Left ventricle myocardium superior (tissue), 1 donor: ENCODE measurements at regions not wholly inside any gene's neighbourhood (a gene's known extent, or its start where the extent isn't known, plus 50 kb on each side); places are given as distances from the start of the nearest gene placed in this dataset.
"Not testable (repeated sequence)": the region's sequence is repeated elsewhere in the genome, so short reads cannot be mapped to it uniquely, and the experiment has no call there.

Source experiments
- ATAC-seq: fragments of 200-7000 bp; cut with Tn5 transposase; one replicate; pipeline ENCODE4 v1.9.1; 2020; ENCODE audit warnings: mild to moderate bottlenecking, moderate library complexity
- DNase-seq: peaks from one replicate; pipeline ENCODE4 v3.0.0-alpha.2; 2020
- intact Hi-C: fragments of 100-400 bp; cut with micrococcal nuclease; formaldehyde crosslinking; loops from one replicate; pipeline ENCODE4 v1.11.0; 2022
- donor health status: DM: no; HTN: yes; CAD: no; lungs with severe emphysema.

GRCh38 chr9:66046992-66047391 is 310.0 kb downstream of the FOXD4L4 start:
- DNase-seq, intact Hi-C loops: not testable (repeated sequence)
- ATAC-seq = peak; percentile 30

DNA sequence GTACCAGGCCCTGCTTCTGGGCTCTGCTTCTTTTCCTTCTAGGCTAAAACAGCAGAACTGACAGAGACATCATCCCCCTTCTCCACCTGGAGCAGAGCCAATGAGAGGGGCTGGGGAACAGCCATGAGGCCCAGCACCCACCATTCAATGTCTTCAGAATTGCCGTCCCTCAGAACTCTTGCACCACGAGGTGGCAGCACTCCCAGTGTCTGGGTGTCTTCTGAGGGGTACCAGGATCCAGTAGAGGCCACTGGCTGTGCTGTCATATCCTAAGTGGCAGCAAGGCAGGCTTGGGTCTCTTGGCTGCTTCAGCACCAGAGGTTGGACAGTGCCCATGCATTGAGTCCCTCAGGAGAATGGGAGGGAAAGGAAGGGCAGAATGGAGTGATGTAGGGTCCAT is 312.8 kb downstream of the FOXD4L4 start:
- intact Hi-C loops, ATAC-seq, DNase-seq: not testable (repeated sequence)

GRCh38 chr9:66054705-66055104 is 317.8 kb downstream of the FOXD4L4 start:
- intact Hi-C loops, ATAC-seq, DNase-seq: not testable (repeated sequence)

DNA sequence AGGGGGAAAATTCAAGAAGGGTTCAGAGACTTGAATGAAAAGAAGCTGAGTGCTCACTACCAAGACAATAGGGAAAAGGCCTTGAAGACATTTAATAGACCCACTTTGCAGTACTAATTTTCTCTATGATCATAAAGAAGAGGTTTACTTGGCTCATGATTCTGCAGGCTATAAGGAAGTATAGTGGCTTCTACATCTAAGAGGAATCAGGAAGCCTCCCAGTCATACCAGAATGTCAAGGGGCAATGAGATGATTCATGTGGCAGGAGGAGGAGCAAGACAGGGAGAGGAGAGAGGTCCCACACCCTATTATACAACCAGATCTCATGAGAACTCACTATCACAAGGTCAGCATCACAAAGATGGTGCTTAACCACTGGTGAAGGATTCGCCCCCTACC is 323.7 kb downstream of the FOXD4L4 start:
- intact Hi-C loops, ATAC-seq: not testable (repeated sequence)

GRCh38 chr9:66063822-66064221 is 326.9 kb downstream of the FOXD4L4 start:
- ATAC-seq, DNase-seq, intact Hi-C loops: not testable (repeated sequence)

More for the DNA sequence above, 323.7 kb downstream of the FOXD4L4 start:
- DNase-seq = not testable (repeated sequence)

DNA sequence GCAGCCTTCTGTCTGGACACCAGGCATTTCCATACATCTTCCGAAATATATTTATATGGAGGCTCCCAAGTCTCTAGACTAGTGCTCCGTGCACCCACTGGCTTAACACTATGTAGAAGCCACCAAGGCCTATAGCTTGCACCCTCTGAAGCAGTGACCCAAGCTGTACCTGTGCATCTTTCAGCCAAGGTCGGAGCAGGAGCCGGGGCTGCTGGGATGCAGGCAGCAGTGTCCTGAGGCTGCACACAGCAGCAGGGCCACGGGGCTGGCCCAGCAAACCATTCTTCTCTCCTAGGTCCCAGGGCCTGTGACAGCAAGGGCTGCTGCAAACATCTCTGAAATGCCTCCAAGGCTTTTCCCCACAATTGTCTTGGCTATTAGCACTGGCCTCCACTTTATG is 328.8 kb downstream of the FOXD4L4 start:
- intact Hi-C loops, ATAC-seq: not testable (repeated sequence)
- peak; percentile 34 for DNase-seq

DNA sequence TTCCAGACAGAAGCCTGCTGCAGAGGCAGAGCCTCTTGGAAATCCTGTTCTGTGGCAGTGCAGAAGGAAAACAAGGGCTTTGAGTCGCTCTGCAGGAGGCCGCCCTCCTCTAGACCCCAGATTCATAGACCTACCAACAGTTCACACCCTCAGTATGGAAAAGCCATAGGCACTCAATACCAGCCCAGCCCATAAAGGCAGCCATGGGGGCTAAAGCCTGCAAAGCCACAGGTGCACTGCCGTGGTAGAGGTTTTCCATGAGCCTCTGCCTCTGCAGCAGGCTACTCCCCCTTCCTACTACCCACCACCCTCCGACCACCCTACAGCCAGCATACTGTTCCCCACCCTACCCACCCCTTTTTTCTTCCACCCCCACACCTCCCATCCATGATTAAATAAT is 330.3 kb downstream of the FOXD4L4 start:
- DNase-seq, intact Hi-C loops, ATAC-seq: not testable (repeated sequence)

DNA sequence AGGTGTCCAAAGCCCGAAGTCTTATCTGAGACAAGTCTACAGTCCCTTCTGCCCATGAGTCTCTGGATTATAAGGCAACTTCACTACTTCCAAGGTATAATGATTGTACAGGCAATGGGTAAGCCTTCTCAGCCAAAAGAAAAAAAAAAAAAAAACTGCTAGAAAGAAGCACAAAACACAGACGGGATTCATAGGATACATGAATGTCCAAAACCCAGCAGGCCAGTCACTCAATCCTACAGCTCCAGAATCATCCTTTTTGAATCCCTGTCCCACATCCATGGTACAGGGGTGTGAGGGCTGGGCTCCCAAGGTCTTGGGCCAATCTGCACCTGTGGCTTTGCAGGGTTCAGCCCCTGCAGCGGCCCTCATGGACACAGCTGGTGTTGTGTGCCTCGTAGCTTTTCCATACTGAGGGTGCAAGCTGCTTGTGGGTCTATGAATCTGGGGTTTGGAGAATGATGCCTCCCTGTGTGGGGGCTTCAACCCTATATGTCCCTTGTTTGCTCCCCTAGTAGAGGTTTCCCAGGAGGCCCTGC is 331.6 kb downstream of the FOXD4L4 start:
- intact Hi-C loops, ATAC-seq, DNase-seq: not testable (repeated sequence)

GRCh38 chr9:66069025-66069424 is 332.1 kb downstream of the FOXD4L4 start:
- intact Hi-C loops, ATAC-seq: not testable (repeated sequence)
- peak; percentile 18 for DNase-seq

- DNase-seq, intact Hi-C loops, ATAC-seq: not testable (repeated sequence)
Observed at GRCh38 chr9:66073111-66073510, 336.2 kb downstream of the FOXD4L4 start.

DNA sequence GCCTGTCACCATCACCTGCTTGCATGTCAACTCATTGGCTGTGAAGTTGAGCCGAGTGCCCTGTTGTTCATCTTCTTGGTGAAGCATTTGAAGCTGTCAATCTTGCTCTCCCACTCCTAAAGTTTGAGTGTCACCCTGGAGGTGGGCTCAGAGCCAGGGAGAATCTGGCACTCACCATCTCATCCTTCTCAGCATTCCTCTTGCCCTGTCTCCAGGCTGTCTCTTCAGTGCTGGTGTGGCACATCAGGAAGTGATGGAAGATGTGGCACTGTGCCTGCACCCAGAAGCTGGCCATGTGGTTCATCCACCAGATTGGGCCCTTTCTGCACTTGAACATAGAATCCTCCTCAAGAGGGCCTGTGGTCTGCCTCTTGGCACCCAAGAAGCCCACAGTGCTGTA is 345.9 kb downstream of the FOXD4L4 start:
- ATAC-seq, intact Hi-C loops, DNase-seq: not testable (repeated sequence)
